Keratinocyte (primary cell): ENCODE measurements at regions not wholly inside any gene's neighbourhood (a gene's known extent, or its start where the extent isn't known, plus 50 kb on each side); places are given as distances from the start of the nearest gene placed in this dataset.

Experiments
- DNase-seq: peaks from one replicate; pipeline ENCODE4 v3.0.0-alpha.2; 2011; ENCODE audit warnings: low read depth, missing footprints, low spot score
- FAIRE-seq: peaks from 2 replicates; lab custom pipeline; 2011; peaks lifted over from hg19 to GRCh38; lab: Jason Lieb, UNC
- H2AFZ ChIP-seq: 2 replicates; pipeline ENCODE4 v1.6.0; 2012; ENCODE audit warnings: low read length, control low read depth, inconsistent platforms; ENCODE audit not compliant: control insufficient read depth
- H3K27ac ChIP-seq: 2 replicates; pipeline ENCODE4 v1.5.1; 2011; ENCODE audit warnings: low read length; ENCODE audit not compliant: control insufficient read depth, insufficient read depth
- H3K27me3 ChIP-seq: 3 replicates; pipeline ENCODE4 v1.6.0; 2011; ENCODE audit warnings: low read length; ENCODE audit not compliant: control insufficient read depth, insufficient read depth; ENCODE audit errors: extremely low read depth
- H3K36me3 ChIP-seq, 2 experiments: 2 replicates in 1 of 2; 3 replicates in 1 of 2; pipeline ENCODE4 v1.5.1; 2011; ENCODE audit warnings: low read length in 2 of 2, mild to moderate bottlenecking in 1 of 2; ENCODE audit not compliant: control insufficient read depth in 2 of 2, insufficient read depth in 2 of 2; ENCODE audit errors: extremely low read depth in 1 of 2
- H3K4me1 ChIP-seq: 3 replicates; pipeline ENCODE4 v1.5.1; 2011; ENCODE audit warnings: low read length; ENCODE audit not compliant: control insufficient read depth, insufficient read depth; ENCODE audit errors: extremely low read depth
- H3K4me2 ChIP-seq: 3 replicates; pipeline ENCODE4 v1.6.0; 2011; ENCODE audit warnings: low read depth, low read length; ENCODE audit not compliant: control insufficient read depth, insufficient read depth; ENCODE audit errors: extremely low read depth
- H3K4me3 ChIP-seq, 3 experiments: fragments of 200-600 bp in 1 of 3; sonication (generic) in 1 of 3; 2 replicates in 2 of 3; 3 replicates in 1 of 3; pipeline ENCODE4 v1.5.1; 2011 to 2016; ENCODE audit warnings: low read length in 3 of 3, mild to moderate bottlenecking in 3 of 3, control low read depth in 2 of 3, inconsistent platforms in 1 of 3, low read depth in 1 of 3, mixed read lengths in 1 of 3, mixed run types in 1 of 3, moderate library complexity in 1 of 3; ENCODE audit not compliant: control insufficient read depth in 2 of 3, insufficient read depth in 2 of 3; ENCODE audit errors: extremely low read depth in 1 of 3
- H3K79me2 ChIP-seq: 2 replicates; pipeline ENCODE4 v1.6.0; 2012; ENCODE audit warnings: low read length; ENCODE audit not compliant: control insufficient read depth, insufficient read depth
- H3K9ac ChIP-seq: 3 replicates; pipeline ENCODE4 v1.6.0; 2011; ENCODE audit warnings: low read length; ENCODE audit not compliant: control insufficient read depth, insufficient read depth; ENCODE audit errors: extremely low read depth
- H3K9me1 ChIP-seq: 3 replicates; pipeline ENCODE4 v1.6.0; 2011; ENCODE audit warnings: low read length; ENCODE audit not compliant: control insufficient read depth, insufficient read depth; ENCODE audit errors: extremely low read depth
- H3K9me3 ChIP-seq: 2 replicates; pipeline ENCODE4 v1.5.1; 2012; ENCODE audit warnings: low read depth, low read length; ENCODE audit not compliant: control insufficient read depth
- H4K20me1 ChIP-seq: 3 replicates; pipeline ENCODE4 v1.6.0; 2011; ENCODE audit warnings: low read length; ENCODE audit not compliant: control insufficient read depth, insufficient read depth; ENCODE audit errors: extremely low read depth
- CTCF ChIP-seq, 3 experiments: IDR thresholded peaks in 1 of 3; conservative IDR thresholded peaks in 1 of 3; optimal IDR thresholded peaks in 1 of 3; 2 replicates in 2 of 3; 3 replicates in 1 of 3; pipeline versions ENCODE3 to v1.5.1; 2011; ENCODE audit warnings: low read length in 3 of 3, mild to moderate bottlenecking in 3 of 3, moderate library complexity in 2 of 3, control low read depth in 1 of 3, inconsistent platforms in 1 of 3; ENCODE audit not compliant: insufficient read depth in 2 of 3; ENCODE audit errors: extremely low read depth in 1 of 3
- EZH2 ChIP-seq: IDR thresholded peaks from one replicate; pipeline ENCODE4 v1.6.1; 2012; ENCODE audit warnings: inconsistent platforms, mild to moderate bottlenecking, low read length, moderate library complexity
- dilution Hi-C: fragments of 300-500 bp; cut with MboI; formaldehyde crosslinking; loops from one replicate; pipeline ENCODE4 v1.7.0; 2020; ENCODE audit warnings: low sequenced_read_pairs; ENCODE audit not compliant: extremely low pct_ligation_motif_present

- Histone ChIP-seq H3K4me2 (no peak overlapping the region), H3K27me3 (no peaks in the 10 kb centered on the region), H4K20me1 (no peaks in the 10 kb centered on the region), H3K79me2 (no peaks in the 10 kb centered on the region), H3K9me1 (no peaks in the 10 kb centered on the region), H3K9me3 (no peaks in the 10 kb centered on the region), H3K27ac (no peak overlapping the region), H2AFZ (no peak overlapping the region), H3K36me3 (no peaks in the 10 kb centered on the region), H3K9ac (no peak overlapping the region), H3K4me3 (no peak overlapping the region), H3K4me1 (no peaks in the 10 kb centered on the region)
- TF ChIP-seq EZH2 (no peak), CTCF (optimal IDR thresholded peaks at IDR 0.05 in 1 of 3, IDR thresholded peaks at IDR 0.05 in 1 of 3, conservative IDR thresholded peaks at IDR 0.05 in 1 of 3; ENCODE audit: extremely low read depth in 1 of 3, insufficient read depth in 2 of 3, low read length in 3 of 3) (no peak)
- DNase-seq, result no peak
- dilution Hi-C loops, result loop anchor here (25.0 kb wide), 1 partner anchor 356 kb away; no protein-coding TSS in a partner anchor
- no peak for FAIRE-seq
These were observed 160.4 kb upstream of the DCN start for GRCh38 chr12:91343010-91343409.

GRCh38 chr12:91339106-91339505, 156.5 kb upstream of the DCN start:
- H3K79me2 ChIP-seq, result no peaks in the 10 kb centered on the region
- no peak for FAIRE-seq
- no peak for TF ChIP-seq CTCF (optimal IDR thresholded peaks at IDR 0.05 in 1 of 3, IDR thresholded peaks at IDR 0.05 in 1 of 3, conservative IDR thresholded peaks at IDR 0.05 in 1 of 3; ENCODE audit: extremely low read depth in 1 of 3, insufficient read depth in 2 of 3, low read length in 3 of 3)
- TF ChIP-seq EZH2, result no peak
- no peaks in the 10 kb centered on the region for H3K27me3 ChIP-seq
- H2AFZ ChIP-seq, result no peak overlapping the region
- no peak for DNase-seq
- H3K36me3 ChIP-seq, result no peaks in the 10 kb centered on the region
- dilution Hi-C loops, result loop anchor here (25.0 kb wide), 1 partner anchor 352 kb away; no protein-coding TSS in a partner anchor
- H3K4me3 ChIP-seq, result no peak overlapping the region
- H3K9me3 ChIP-seq, result no peaks in the 10 kb centered on the region
- no peaks in the 10 kb centered on the region for H3K9me1 ChIP-seq
- H3K27ac ChIP-seq, result no peak overlapping the region
- no peaks in the 10 kb centered on the region for H3K4me1 ChIP-seq
- H4K20me1 ChIP-seq, result no peaks in the 10 kb centered on the region
- no peak overlapping the region for H3K4me2 ChIP-seq
- H3K9ac ChIP-seq, result no peak overlapping the region
